Neural crest cell (in vitro differentiated cells): ENCODE measurements at regions not wholly inside any gene's neighbourhood (a gene's known extent, or its start where the extent isn't known, plus 50 kb on each side); places are given as distances from the start of the nearest gene placed in this dataset.

ENCODE experiments used
- DNase-seq: peaks from one replicate; pipeline ENCODE4 v3.0.0; 2021; ENCODE audit warnings: low read depth, mixed read lengths, low spot score
- H3K27ac Mint-ChIP-seq: one replicate; pipeline ENCODE4 v1.8.0; 2021; ENCODE audit warnings: mild to moderate bottlenecking, mixed read lengths; ENCODE audit not compliant: unreplicated experiment
- H3K27me3 Mint-ChIP-seq: 2 replicates; pipeline ENCODE4 v1.8.0; 2021; ENCODE audit warnings: low read depth, mild to moderate bottlenecking, mixed read lengths
- H3K36me3 Mint-ChIP-seq: 2 replicates; pipeline ENCODE4 v1.8.0; 2021; ENCODE audit warnings: low read depth, mild to moderate bottlenecking, mixed read lengths
- H3K4me1 Mint-ChIP-seq: 2 replicates; pipeline ENCODE4 v1.8.0; 2021; ENCODE audit warnings: mixed read lengths
- H3K4me3 Mint-ChIP-seq: one replicate; pipeline ENCODE4 v1.8.0; 2021; ENCODE audit warnings: mild to moderate bottlenecking, mixed read lengths
- H3K9me3 Mint-ChIP-seq: 2 replicates; pipeline ENCODE4 v1.8.0; 2021; ENCODE audit warnings: mixed read lengths
- TF ChIP-seq, protein P1 (sequence below): fragments of 200-600 bp; sonication (generic); conservative IDR thresholded peaks from 2 replicates; pipeline ENCODE4 v1.5.0; 2021; ENCODE audit warnings: antibody characterized with exemption, mild to moderate bottlenecking

DNA sequence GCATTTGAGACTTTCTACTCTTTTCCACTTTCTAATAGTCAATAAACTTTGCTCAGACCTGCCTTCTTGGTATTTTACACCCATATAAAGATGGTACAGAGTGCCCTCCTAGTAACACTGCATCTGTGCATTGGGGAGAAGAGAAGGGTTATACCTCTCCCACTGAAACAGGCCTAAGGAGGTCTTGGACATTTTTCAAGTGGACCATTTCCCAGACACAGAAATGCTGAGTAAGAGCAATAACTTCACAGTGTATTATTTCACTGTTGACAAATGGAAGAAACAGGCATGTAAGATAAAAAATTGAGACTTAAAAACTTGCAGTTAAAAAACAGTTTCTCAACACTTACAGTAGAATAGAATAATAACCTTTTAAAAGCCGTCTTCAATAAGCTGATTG lies 1224.0 kb upstream of the CDH18 start:
- Mint-ChIP-seq H3K4me1 (no peaks in the 10 kb centered on the region), H3K36me3 (no peaks in the 10 kb centered on the region), H3K9me3 (no peaks in the 10 kb centered on the region), H3K27ac (no peak overlapping the region), H3K4me3 (no peak overlapping the region), H3K27me3 (no peaks in the 10 kb centered on the region)
- no peak for DNase-seq
- TF ChIP-seq, protein P1, sequence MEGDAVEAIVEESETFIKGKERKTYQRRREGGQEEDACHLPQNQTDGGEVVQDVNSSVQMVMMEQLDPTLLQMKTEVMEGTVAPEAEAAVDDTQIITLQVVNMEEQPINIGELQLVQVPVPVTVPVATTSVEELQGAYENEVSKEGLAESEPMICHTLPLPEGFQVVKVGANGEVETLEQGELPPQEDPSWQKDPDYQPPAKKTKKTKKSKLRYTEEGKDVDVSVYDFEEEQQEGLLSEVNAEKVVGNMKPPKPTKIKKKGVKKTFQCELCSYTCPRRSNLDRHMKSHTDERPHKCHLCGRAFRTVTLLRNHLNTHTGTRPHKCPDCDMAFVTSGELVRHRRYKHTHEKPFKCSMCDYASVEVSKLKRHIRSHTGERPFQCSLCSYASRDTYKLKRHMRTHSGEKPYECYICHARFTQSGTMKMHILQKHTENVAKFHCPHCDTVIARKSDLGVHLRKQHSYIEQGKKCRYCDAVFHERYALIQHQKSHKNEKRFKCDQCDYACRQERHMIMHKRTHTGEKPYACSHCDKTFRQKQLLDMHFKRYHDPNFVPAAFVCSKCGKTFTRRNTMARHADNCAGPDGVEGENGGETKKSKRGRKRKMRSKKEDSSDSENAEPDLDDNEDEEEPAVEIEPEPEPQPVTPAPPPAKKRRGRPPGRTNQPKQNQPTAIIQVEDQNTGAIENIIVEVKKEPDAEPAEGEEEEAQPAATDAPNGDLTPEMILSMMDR, result no peak

DNA sequence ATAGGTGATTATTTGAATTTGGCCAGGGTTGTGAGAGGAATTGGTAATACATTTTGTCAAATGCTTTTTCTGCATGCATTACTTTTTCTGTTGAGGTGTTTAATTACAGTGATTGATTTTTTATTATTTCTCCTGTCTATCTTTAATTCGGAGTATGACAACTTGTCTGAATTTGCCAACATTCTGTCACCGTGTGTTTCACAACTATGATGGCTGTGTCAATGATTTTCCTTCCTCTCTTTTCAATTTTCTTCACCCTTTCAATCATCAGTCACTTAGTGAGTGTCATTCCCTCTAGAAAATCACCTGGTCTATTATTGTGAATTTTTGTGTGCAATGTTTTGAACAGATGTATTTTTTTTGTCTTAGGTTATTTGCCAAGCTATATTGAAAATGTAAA lies 1221.4 kb upstream of the CDH18 start:
- Mint-ChIP-seq H3K36me3 (no peaks in the 10 kb centered on the region), H3K27ac (no peak overlapping the region), H3K27me3 (no peaks in the 10 kb centered on the region), H3K4me1 (no peaks in the 10 kb centered on the region), H3K9me3 (no peaks in the 10 kb centered on the region), H3K4me3 (no peak overlapping the region)
- TF ChIP-seq, protein P1, result no peak
- DNase-seq, result no peak

DNA sequence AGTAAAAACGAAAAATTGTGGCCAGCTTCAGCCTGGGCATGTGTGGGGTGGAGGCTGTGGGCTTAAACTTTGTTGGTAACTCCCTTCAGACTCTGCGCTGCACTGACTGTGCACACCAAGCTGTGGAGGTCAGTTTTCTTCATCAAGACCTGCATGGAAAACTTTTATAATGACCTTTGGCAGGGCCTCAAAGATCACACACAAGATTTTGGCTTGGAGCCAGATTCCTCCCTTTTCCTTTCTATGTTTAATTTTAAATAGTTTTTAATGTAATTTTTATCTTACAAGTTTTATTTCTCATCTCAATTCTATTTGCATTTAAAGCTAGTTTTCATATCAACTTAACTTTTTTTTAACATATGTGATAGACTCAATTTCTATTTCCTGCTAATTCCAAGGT lies 1211.1 kb upstream of the CDH18 start:
- Mint-ChIP-seq H3K4me1 (no peaks in the 10 kb centered on the region), H3K4me3 (no peak overlapping the region), H3K9me3 (no peaks in the 10 kb centered on the region), H3K27me3 (no peaks in the 10 kb centered on the region), H3K36me3 (no peaks in the 10 kb centered on the region), H3K27ac (no peak overlapping the region)
- TF ChIP-seq, protein P1, result no peak
- no peak for DNase-seq

DNA sequence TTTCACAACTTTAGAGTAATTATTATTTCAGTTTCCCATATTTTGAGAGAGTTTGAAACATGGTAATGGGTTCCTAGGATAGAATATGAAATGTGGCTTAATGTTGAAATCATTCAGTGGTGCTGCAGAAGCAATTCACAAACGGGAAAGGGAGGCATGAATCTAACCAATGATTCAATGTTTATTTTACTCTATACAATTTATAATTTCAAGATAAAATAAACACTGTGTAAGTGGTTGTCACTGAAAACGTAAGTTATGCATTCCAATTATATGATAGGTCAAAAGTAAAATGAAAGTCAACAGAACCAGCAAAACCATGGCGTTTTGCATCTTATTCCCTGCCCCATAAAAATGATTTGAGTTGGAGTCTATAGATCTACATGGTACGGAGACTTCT lies 1207.1 kb upstream of the CDH18 start:
- TF ChIP-seq, protein P1, result no peak
- no peaks in the 10 kb centered on the region for H3K9me3 Mint-ChIP-seq

DNA sequence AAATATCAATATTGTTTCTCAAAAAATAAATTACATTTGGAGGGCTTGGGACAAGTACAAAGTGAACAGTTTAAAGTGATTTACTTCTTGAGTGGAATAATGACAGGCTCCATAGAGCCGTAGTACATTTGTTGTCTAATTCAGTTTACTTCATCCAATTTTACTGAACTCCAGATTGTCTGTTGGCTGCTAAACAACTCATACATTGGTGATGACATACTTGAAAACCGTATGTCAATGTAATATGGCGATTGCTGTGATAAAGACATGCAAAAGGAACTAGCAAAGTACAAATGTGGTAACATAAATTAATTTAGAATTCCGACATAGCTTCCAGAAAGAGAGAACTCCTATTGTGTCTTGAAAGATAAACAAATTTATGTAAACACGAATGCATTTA lies 1197.5 kb upstream of the CDH18 start:
- peaks cover 10% of the 10 kb centered on the region for H3K4me1 Mint-ChIP-seq
- DNase-seq, result no peak
- no peak overlapping the region for H3K27ac Mint-ChIP-seq
- no peaks in the 10 kb centered on the region for H3K27me3 Mint-ChIP-seq
- TF ChIP-seq, protein P1, result no peak
- H3K36me3 Mint-ChIP-seq, result no peaks in the 10 kb centered on the region
- H3K9me3 Mint-ChIP-seq, result no peaks in the 10 kb centered on the region
- no peak overlapping the region for H3K4me3 Mint-ChIP-seq

More for the DNA sequence above, 1207.1 kb upstream of the CDH18 start:
- no peak overlapping the region for H3K27ac Mint-ChIP-seq
- H3K4me1 Mint-ChIP-seq, result no peaks in the 10 kb centered on the region
- H3K36me3 Mint-ChIP-seq, result no peaks in the 10 kb centered on the region
- no peak for DNase-seq
- H3K27me3 Mint-ChIP-seq, result no peaks in the 10 kb centered on the region
- H3K4me3 Mint-ChIP-seq, result no peak overlapping the region

DNA sequence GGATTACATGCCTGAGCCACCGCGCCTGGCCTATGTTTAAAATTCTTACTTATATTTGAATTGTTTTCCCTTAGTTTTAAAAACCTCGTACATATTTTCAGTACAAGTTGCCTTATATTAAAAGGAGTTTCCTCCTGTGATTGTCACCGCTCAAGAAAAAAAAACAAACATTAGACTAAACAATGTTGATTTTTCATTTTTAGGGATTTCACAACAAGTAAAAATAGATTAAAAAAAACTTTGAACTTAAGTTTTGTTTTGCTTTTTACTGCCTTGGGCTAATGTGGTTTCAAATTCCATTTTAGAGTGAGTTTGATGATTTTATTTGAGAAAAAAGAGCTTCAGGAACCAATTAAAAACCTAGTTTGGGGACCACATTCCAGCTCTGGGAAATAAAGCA lies 1196.6 kb upstream of the CDH18 start:
- Mint-ChIP-seq H3K27ac (no peak overlapping the region), H3K36me3 (no peaks in the 10 kb centered on the region), H3K4me3 (no peak overlapping the region), H3K27me3 (no peaks in the 10 kb centered on the region), H3K4me1 (peaks cover 10% of the 10 kb centered on the region), H3K9me3 (no peaks in the 10 kb centered on the region)
- TF ChIP-seq, protein P1, result no peak
- DNase-seq, result no peak
